Breast epithelium (tissue), 4 donors: ENCODE measurements at regions not wholly inside any gene's neighbourhood (a gene's known extent, or its start where the extent isn't known, plus 50 kb on each side); places are given as distances from the start of the nearest gene placed in this dataset.

ENCODE experiments used
- DNase-seq, 2 donors: peaks; one replicate each; pipeline ENCODE4 v3.0.0-alpha.2; 2019; ENCODE audit warnings: low spot score in 2 of 2
- H3K27ac ChIP-seq, 2 donors: fragments of 200-600 bp; sonication (generic) in 1 of 2; one replicate each; pipeline ENCODE4 v1.5.1; 2016 to 2019; ENCODE audit warnings: mild to moderate bottlenecking in 1 of 2
- H3K27me3 ChIP-seq, 2 donors: fragments of 200-600 bp; sonication (generic) in 1 of 2; one replicate each; pipeline versions ENCODE4 v1.5.1 to v1.6.0; 2017 to 2019; ENCODE audit warnings: control low read depth in 1 of 2, mild to moderate bottlenecking in 1 of 2
- H3K36me3 ChIP-seq: fragments of 200-600 bp; one replicate; pipeline ENCODE4 v1.5.1; 2019
- H3K4me1 ChIP-seq, 2 donors: fragments of 200-600 bp; sonication (generic); one replicate each; pipeline ENCODE4 v1.5.1; 2016 to 2019; ENCODE audit warnings: control low read depth in 1 of 2
- H3K4me3 ChIP-seq, 3 donors: fragments of 200-600 bp; sonication (generic); 1 replicate in 2 of 3; 2 replicates in 1 of 3; pipeline ENCODE4 v1.5.1; 2016 to 2019; ENCODE audit warnings: mild to moderate bottlenecking in 3 of 3, moderate library complexity in 2 of 3
- H3K9me3 ChIP-seq, 2 donors: fragments of 200-600 bp; sonication (generic) in 1 of 2; one replicate each; pipeline ENCODE4 v1.5.1; 2016 to 2019; ENCODE audit warnings: control low read depth in 1 of 2
- CTCF ChIP-seq, 3 donors: fragments of 450-650 bp; IDR thresholded peaks; one replicate each; pipeline ENCODE4 v1.5.1; 2016 to 2017; ENCODE audit warnings: antibody characterized with exemption in 3 of 3, mild to moderate bottlenecking in 3 of 3, moderate library complexity in 3 of 3
- POLR2A ChIP-seq: fragments of 450-650 bp; IDR thresholded peaks from one replicate; pipeline ENCODE4 v1.6.1; 2016; ENCODE audit warnings: antibody characterized with exemption, mild to moderate bottlenecking, moderate library complexity
- POLR2AphosphoS5 ChIP-seq, 3 donors: sonication (generic); formaldehyde crosslinking; IDR thresholded peaks; one replicate each; pipeline ENCODE4 v1.6.1; 2017; ENCODE audit warnings: antibody characterized with exemption in 3 of 3
- intact Hi-C: fragments of 100-400 bp; cut with DNase I; formaldehyde crosslinking; loops from one replicate; pipeline ENCODE4 v1.15.1; 2023; ENCODE audit warnings: low total_unique reads

- no peak for DNase-seq
- H3K27ac ChIP-seq, result no peak overlapping the region
- peaks cover 4 to 16% of the 10 kb centered on the region in 2 donors for H3K9me3 ChIP-seq
- no peaks in the 10 kb centered on the region for H3K36me3 ChIP-seq
- no peaks in the 10 kb centered on the region for H3K27me3 ChIP-seq
- no peak overlapping the region for H3K4me3 ChIP-seq
- intact Hi-C loops, result no loop called here
- no peaks in the 10 kb centered on the region for H3K4me1 ChIP-seq
- TF ChIP-seq CTCF (IDR thresholded peaks at IDR 0.05) (no peak), POLR2AphosphoS5 (IDR thresholded peaks at IDR 0.05) (no peak), POLR2A (no peak)
These were observed 203.7 kb downstream of the LARP7 start for GRCh38 chr4:112840619-112841018.

GRCh38 chr4:112842513-112842912 lies 205.6 kb downstream of the LARP7 start:
- Histone ChIP-seq H3K4me1 (no peaks in the 10 kb centered on the region), H3K27me3 (no peaks in the 10 kb centered on the region), H3K4me3 (no peak overlapping the region), H3K36me3 (no peaks in the 10 kb centered on the region), H3K27ac (no peak overlapping the region), H3K9me3 (no peaks in the 10 kb centered on the region)
- DNase-seq, result no peak
- intact Hi-C loops, result no loop called here
- no peak for TF ChIP-seq CTCF (IDR thresholded peaks at IDR 0.05)
- no peak for TF ChIP-seq POLR2A
- no peak for TF ChIP-seq POLR2AphosphoS5 (IDR thresholded peaks at IDR 0.05)

- H3K27ac ChIP-seq, result no peak overlapping the region
- intact Hi-C loops, result no loop called here
- TF ChIP-seq POLR2A (no peak), CTCF (IDR thresholded peaks at IDR 0.05) (no peak), POLR2AphosphoS5 (IDR thresholded peaks at IDR 0.05) (no peak)
- no peak overlapping the region for H3K4me3 ChIP-seq
- no peaks in the 10 kb centered on the region for H3K36me3 ChIP-seq
- H3K27me3 ChIP-seq, result no peaks in the 10 kb centered on the region
- no peaks in the 10 kb centered on the region for H3K9me3 ChIP-seq
- DNase-seq, result no peak
- no peaks in the 10 kb centered on the region for H3K4me1 ChIP-seq
These were observed 204.1 kb upstream of the ANK2 start for GRCh38 chr4:112845386-112845785.

DNA sequence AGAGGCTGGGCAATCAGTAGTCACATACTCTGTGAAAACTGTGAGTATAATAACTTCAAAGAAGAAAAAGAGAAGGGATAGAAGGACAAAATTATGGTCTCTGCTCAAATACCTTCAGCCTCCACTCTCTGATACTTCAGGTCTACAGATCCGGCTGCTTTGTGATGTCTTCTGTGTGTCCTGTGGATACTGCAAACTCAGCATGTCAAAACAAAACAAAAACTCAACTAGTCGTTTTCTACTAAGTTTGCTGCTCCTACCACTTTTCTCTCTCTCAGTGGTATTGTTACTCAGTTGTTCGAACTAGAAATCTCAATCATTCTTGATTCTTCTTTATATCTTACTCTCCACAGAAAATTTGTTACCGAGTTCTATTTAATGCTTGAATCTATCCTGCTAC lies 202.4 kb upstream of the ANK2 start:
- Histone ChIP-seq H3K4me1 (no peaks in the 10 kb centered on the region), H3K27me3 (no peaks in the 10 kb centered on the region), H3K27ac (no peak overlapping the region), H3K36me3 (no peaks in the 10 kb centered on the region), H3K9me3 (no peaks in the 10 kb centered on the region), H3K4me3 (no peak overlapping the region)
- no peak for DNase-seq
- TF ChIP-seq POLR2A (no peak), CTCF (IDR thresholded peaks at IDR 0.05) (no peak), POLR2AphosphoS5 (IDR thresholded peaks at IDR 0.05) (no peak)
- intact Hi-C loops, result no loop called here

DNA sequence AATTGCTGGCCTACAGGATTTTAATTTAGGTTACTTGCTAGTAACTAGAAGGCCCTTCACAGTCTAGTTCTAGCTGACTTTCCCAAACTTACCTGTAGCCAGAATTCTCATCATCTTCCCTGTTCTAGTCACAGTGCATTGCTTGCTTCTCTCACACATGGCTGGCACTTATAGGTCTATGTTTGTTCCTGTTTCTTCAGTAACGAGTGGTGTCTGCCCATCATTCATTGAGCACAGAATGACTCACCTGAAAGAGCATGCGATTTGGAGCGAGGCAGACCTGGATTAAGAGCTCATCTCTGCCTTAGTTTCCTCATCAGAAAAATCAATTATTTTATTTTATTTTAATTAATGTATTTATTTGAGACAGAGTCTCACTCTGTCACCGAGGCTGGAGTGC lies 201.7 kb upstream of the ANK2 start:
- no peaks in the 10 kb centered on the region for H3K36me3 ChIP-seq
- TF ChIP-seq POLR2A (no peak), POLR2AphosphoS5 (IDR thresholded peaks at IDR 0.05) (no peak), CTCF (IDR thresholded peaks at IDR 0.05) (no peak)
- no peaks in the 10 kb centered on the region for H3K27me3 ChIP-seq
- intact Hi-C loops, result no loop called here
- no peaks in the 10 kb centered on the region for H3K9me3 ChIP-seq
- H3K4me1 ChIP-seq, result no peaks in the 10 kb centered on the region
- no peak overlapping the region for H3K27ac ChIP-seq
- DNase-seq, result no peak
- no peak overlapping the region for H3K4me3 ChIP-seq
